Trophoblast cell (in vitro differentiated cells and primary cell): ENCODE measurements at regions not wholly inside any gene's neighbourhood (a gene's known extent, or its start where the extent isn't known, plus 50 kb on each side); places are given as distances from the start of the nearest gene placed in this dataset.

Experiments used
- DNase-seq, 2 donors: peaks; one replicate each; pipeline ENCODE4 v3.0.0-alpha.2; 2016
- H2AFZ ChIP-seq: 2 replicates; pipeline ENCODE4 v1.6.1; 2013; ENCODE audit warnings: low read length, moderate library complexity, mild to moderate bottlenecking; ENCODE audit not compliant: insufficient read depth, poor library complexity
- H2AK5ac ChIP-seq: 2 replicates; pipeline ENCODE4 v1.6.1; 2013; ENCODE audit warnings: mild to moderate bottlenecking, low read length
- H2BK120ac ChIP-seq: 2 replicates; pipeline ENCODE4 v1.6.1; 2013; ENCODE audit warnings: low read length, mild to moderate bottlenecking, moderate library complexity; ENCODE audit not compliant: insufficient read depth, poor library complexity
- H2BK12ac ChIP-seq: 2 replicates; pipeline ENCODE4 v1.6.1; 2013; ENCODE audit warnings: mild to moderate bottlenecking, low read length, moderate library complexity
- H2BK5ac ChIP-seq: 2 replicates; pipeline ENCODE4 v1.6.1; 2013; ENCODE audit warnings: low read length, low read depth, moderate library complexity, mild to moderate bottlenecking; ENCODE audit not compliant: poor library complexity
- H3K14ac ChIP-seq: 2 replicates; pipeline ENCODE4 v1.6.1; 2013; ENCODE audit warnings: mild to moderate bottlenecking, low read length
- H3K18ac ChIP-seq: 2 replicates; pipeline ENCODE4 v1.6.1; 2013; ENCODE audit warnings: mild to moderate bottlenecking, low read length
- H3K23ac ChIP-seq: 2 replicates; pipeline ENCODE4 v1.6.1; 2013; ENCODE audit warnings: low read length
- H3K27ac ChIP-seq: 2 replicates; pipeline ENCODE4 v1.5.1; 2013; ENCODE audit warnings: low read depth, mild to moderate bottlenecking, inconsistent platforms, low read length, moderate library complexity
- H3K27me3 ChIP-seq: 2 replicates; pipeline ENCODE4 v1.6.1; 2013; ENCODE audit warnings: inconsistent platforms, mild to moderate bottlenecking, low read length, moderate library complexity; ENCODE audit not compliant: insufficient read depth
- H3K36me3 ChIP-seq, 2 experiments: 1 replicate in 1 of 2; 2 replicates in 1 of 2; pipeline ENCODE4 v1.6.1; 2013; ENCODE audit warnings: low read length in 2 of 2, mild to moderate bottlenecking in 2 of 2, moderate library complexity in 1 of 2; ENCODE audit not compliant: insufficient read depth in 2 of 2, control insufficient read depth in 1 of 2
- H3K4ac ChIP-seq: 2 replicates; pipeline ENCODE4 v1.6.1; 2013; ENCODE audit warnings: low read depth, mild to moderate bottlenecking, low read length, moderate library complexity
- H3K4me1 ChIP-seq, 2 experiments: 1 replicate in 1 of 2; 2 replicates in 1 of 2; pipeline ENCODE4 v1.6.1; 2013; ENCODE audit warnings: low read length in 2 of 2, mild to moderate bottlenecking in 2 of 2, moderate library complexity in 1 of 2; ENCODE audit not compliant: insufficient read depth in 2 of 2, control insufficient read depth in 1 of 2
- H3K4me2 ChIP-seq: 2 replicates; pipeline ENCODE4 v1.6.1; 2013; ENCODE audit warnings: inconsistent platforms, mild to moderate bottlenecking, low read length, moderate library complexity
- H3K4me3 ChIP-seq: 2 replicates; pipeline ENCODE4 v1.5.1; 2013; ENCODE audit warnings: mild to moderate bottlenecking, low read depth, low read length, inconsistent platforms
- H3K79me1 ChIP-seq: one replicate; pipeline ENCODE4 v1.6.1; 2013; ENCODE audit warnings: low read length
- H3K79me2 ChIP-seq: 2 replicates; pipeline ENCODE4 v1.6.1; 2013; ENCODE audit warnings: low read length, mild to moderate bottlenecking; ENCODE audit not compliant: control insufficient read depth, insufficient read depth, poor library complexity
- H3K9ac ChIP-seq: 2 replicates; pipeline ENCODE4 v1.6.1; 2013; ENCODE audit warnings: mild to moderate bottlenecking, low read length
- H3K9me3 ChIP-seq: 2 replicates; pipeline ENCODE4 v1.6.1; 2013; ENCODE audit warnings: low read depth, mild to moderate bottlenecking, control low read depth, inconsistent platforms, low read length; ENCODE audit not compliant: insufficient read depth
- H4K12ac ChIP-seq: 2 replicates; pipeline ENCODE4 v1.6.1; 2013; ENCODE audit warnings: low read depth, mild to moderate bottlenecking, low read length, moderate library complexity
- H4K8ac ChIP-seq: 2 replicates; pipeline ENCODE4 v1.6.1; 2013; ENCODE audit warnings: low read depth, mild to moderate bottlenecking, low read length, moderate library complexity
- H4K91ac ChIP-seq: one replicate; pipeline ENCODE4 v1.6.1; 2013; ENCODE audit warnings: low read depth, mild to moderate bottlenecking, low read length, moderate library complexity
- WGBS: extraction: QIAGEN DNeasy Blood & Tissue Kit; methylation state at CpG from one replicate; pipeline ENCODE4 v1.1.7; 2013; ENCODE audit warnings: missing lambda C conversion rate; ENCODE audit not compliant: insufficient read length, insufficient coverage; ENCODE audit errors: extremely low coverage; 5-methylcytosine and 5-hydroxymethylcytosine counted together

GRCh38 chr14:34356264-34356654, 105.8 kb downstream of the SPTSSA start:
- no CpG with 5 or more reads among the region's 4 CpGs for WGBS
- H3K4me1 ChIP-seq: peaks cover 4 to 14% of the 10 kb centered on the region in 2 experiments
- H3K23ac ChIP-seq: no peak overlapping the region
- no peak overlapping the region for H3K4me3 ChIP-seq
- no peak overlapping the region for H3K18ac ChIP-seq
- peak overlapping the region; percentile 8 for H2AFZ ChIP-seq
- no peak overlapping the region for H3K9ac ChIP-seq
- H2BK5ac ChIP-seq: no peak overlapping the region
- no peak overlapping the region for H3K4me2 ChIP-seq
- no peaks in the 10 kb centered on the region for H3K27me3 ChIP-seq
- peak overlapping the region; percentile 38 for H2AK5ac ChIP-seq
- H3K14ac ChIP-seq: peak overlapping the region; percentile 29
- H3K27ac ChIP-seq: peak overlapping the region; percentile 28
- no peak overlapping the region for H4K12ac ChIP-seq
- no peak overlapping the region for H4K8ac ChIP-seq
- DNase-seq: no peak
- H2BK120ac ChIP-seq: peak overlapping the region; percentile 26
- no peaks in the 10 kb centered on the region for H3K79me2 ChIP-seq
- H3K9me3 ChIP-seq: no peaks in the 10 kb centered on the region
- no peak overlapping the region for H3K4ac ChIP-seq
- H2BK12ac ChIP-seq: peak overlapping the region; percentile 83
- H3K36me3 ChIP-seq: no peaks in the 10 kb centered on the region
- H3K79me1 ChIP-seq: peaks cover 2% of the 10 kb centered on the region
- H4K91ac ChIP-seq: peak overlapping the region; percentile 55

GRCh38 chr14:34355584-34356263, 106.3 kb downstream of the SPTSSA start:
- no peak overlapping the region for H2BK5ac ChIP-seq
- H3K79me1 ChIP-seq: peaks cover 2% of the 10 kb centered on the region
- WGBS: no CpG with 5 or more reads among the region's 2 CpGs
- H3K9me3 ChIP-seq: no peaks in the 10 kb centered on the region
- H3K4me3 ChIP-seq: no peak overlapping the region
- no peak overlapping the region for H4K12ac ChIP-seq
- no peak overlapping the region for H3K4me2 ChIP-seq
- peak overlapping the region; percentile 55 for H4K91ac ChIP-seq
- H3K14ac ChIP-seq: no peak overlapping the region
- H2BK120ac ChIP-seq: peak overlapping the region; percentile 26
- H2AK5ac ChIP-seq: no peak overlapping the region
- H2AFZ ChIP-seq: no peak overlapping the region
- no peaks in the 10 kb centered on the region for H3K36me3 ChIP-seq
- no peak overlapping the region for H4K8ac ChIP-seq
- H3K9ac ChIP-seq: no peak overlapping the region
- no peaks in the 10 kb centered on the region for H3K79me2 ChIP-seq
- H3K4ac ChIP-seq: no peak overlapping the region
- H3K4me1 ChIP-seq: peaks cover 4 to 14% of the 10 kb centered on the region in 2 experiments
- no peaks in the 10 kb centered on the region for H3K27me3 ChIP-seq
- peak; percentile 51 to 74 for DNase-seq
- H3K23ac ChIP-seq: no peak overlapping the region
- peak overlapping the region; percentile 28 for H3K27ac ChIP-seq
- H3K18ac ChIP-seq: no peak overlapping the region
- H2BK12ac ChIP-seq: peak overlapping the region; percentile 83

GRCh38 chr14:34354556-34354955, 107.5 kb downstream of the SPTSSA start:
- no peak overlapping the region for H3K23ac ChIP-seq
- no peak overlapping the region for H3K14ac ChIP-seq
- no peak overlapping the region for H3K9ac ChIP-seq
- no peak overlapping the region for H3K4me3 ChIP-seq
- peaks cover 4 to 14% of the 10 kb centered on the region in 2 experiments for H3K4me1 ChIP-seq
- no peak overlapping the region for H3K18ac ChIP-seq
- H2AFZ ChIP-seq: peak overlapping the region; percentile 17
- no peak overlapping the region for H3K4me2 ChIP-seq
- DNase-seq: no peak
- H4K12ac ChIP-seq: no peak overlapping the region
- no peaks in the 10 kb centered on the region for H3K79me2 ChIP-seq
- no peak overlapping the region for H2AK5ac ChIP-seq
- no peak overlapping the region for H4K91ac ChIP-seq
- peak overlapping the region; percentile 81 for H3K27ac ChIP-seq
- no peak overlapping the region for H4K8ac ChIP-seq
- peaks cover 2% of the 10 kb centered on the region for H3K79me1 ChIP-seq
- no CpG with 5 or more reads among the region's 3 CpGs for WGBS
- H2BK12ac ChIP-seq: peak overlapping the region; percentile 55
- no peak overlapping the region for H3K4ac ChIP-seq
- H3K27me3 ChIP-seq: no peaks in the 10 kb centered on the region
- H2BK120ac ChIP-seq: peak overlapping the region; percentile 50
- H3K36me3 ChIP-seq: no peaks in the 10 kb centered on the region
- H2BK5ac ChIP-seq: no peak overlapping the region
- H3K9me3 ChIP-seq: no peaks in the 10 kb centered on the region

- Histone ChIP-seq H4K8ac (no peak overlapping the region), H3K23ac (no peak overlapping the region), H3K4me3 (no peak overlapping the region), H3K9ac (no peak overlapping the region), H3K79me1 (no peaks in the 10 kb centered on the region), H3K9me3 (peaks cover 2% of the 10 kb centered on the region), H3K79me2 (no peaks in the 10 kb centered on the region), H3K4me2 (no peak overlapping the region), H3K14ac (no peak overlapping the region), H2BK12ac (no peak overlapping the region), H4K12ac (no peak overlapping the region), H3K36me3 (peaks cover 0 to 3% of the 10 kb centered on the region in 2 experiments), H3K27me3 (no peaks in the 10 kb centered on the region), H2AK5ac (no peak overlapping the region), H3K18ac (no peak overlapping the region), H4K91ac (no peak overlapping the region), H3K27ac (no peak overlapping the region), H2BK120ac (no peak overlapping the region), H2BK5ac (no peak overlapping the region), H3K4ac (no peak overlapping the region), H2AFZ (no peak overlapping the region), H3K4me1 (peaks cover 0 to 5% of the 10 kb centered on the region in 2 experiments)
- WGBS: no CpG with 5 or more reads among the region's 6 CpGs
- DNase-seq: no peak
These were observed 111.1 kb downstream of the SPTSSA start for GRCh38 chr14:34350903-34351302.
